ENCODE measurements at regions not wholly inside any gene's neighbourhood (a gene's known extent, or its start where the extent isn't known, plus 50 kb on each side); places are given as distances from the start of the nearest gene placed in this dataset.

DNA sequence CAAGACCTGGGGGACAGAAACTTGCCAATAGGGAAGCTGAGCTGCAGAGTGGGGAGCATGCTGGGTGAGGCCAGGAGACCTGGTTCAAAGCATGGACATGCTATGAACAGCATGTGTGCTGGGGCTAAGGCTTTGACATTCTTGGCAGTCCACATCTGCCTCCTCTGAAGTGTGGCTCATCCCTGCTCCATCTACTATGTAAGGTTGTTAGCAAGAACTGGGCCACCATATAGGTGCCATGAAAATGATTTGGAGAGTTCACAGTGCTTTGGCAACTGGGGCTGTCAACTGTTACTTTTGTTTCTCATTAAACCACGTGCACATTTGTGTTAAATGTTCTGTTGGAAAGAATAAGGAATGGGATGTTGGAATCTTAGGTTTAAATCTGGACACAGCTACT, 311.1 kb downstream of the CDC5L start:
- Histone ChIP-seq H3K9me3 (no peaks in the 10 kb centered on the region), H3K4me1 (no peaks in the 10 kb centered on the region), H3K27ac (no peak overlapping the region), H3K4me3 (no peak overlapping the region), H3K27me3 (no peaks in the 10 kb centered on the region), H3K9ac (ENCODE audit: low read depth in 2 of 2, low read length in 2 of 2) (no peak overlapping the region), H3K36me3 (no peaks in the 10 kb centered on the region)
- no peak for DNase-seq
- intact Hi-C loops (cut with DNase I), result no loop called here
- TF ChIP-seq, protein P1, sequence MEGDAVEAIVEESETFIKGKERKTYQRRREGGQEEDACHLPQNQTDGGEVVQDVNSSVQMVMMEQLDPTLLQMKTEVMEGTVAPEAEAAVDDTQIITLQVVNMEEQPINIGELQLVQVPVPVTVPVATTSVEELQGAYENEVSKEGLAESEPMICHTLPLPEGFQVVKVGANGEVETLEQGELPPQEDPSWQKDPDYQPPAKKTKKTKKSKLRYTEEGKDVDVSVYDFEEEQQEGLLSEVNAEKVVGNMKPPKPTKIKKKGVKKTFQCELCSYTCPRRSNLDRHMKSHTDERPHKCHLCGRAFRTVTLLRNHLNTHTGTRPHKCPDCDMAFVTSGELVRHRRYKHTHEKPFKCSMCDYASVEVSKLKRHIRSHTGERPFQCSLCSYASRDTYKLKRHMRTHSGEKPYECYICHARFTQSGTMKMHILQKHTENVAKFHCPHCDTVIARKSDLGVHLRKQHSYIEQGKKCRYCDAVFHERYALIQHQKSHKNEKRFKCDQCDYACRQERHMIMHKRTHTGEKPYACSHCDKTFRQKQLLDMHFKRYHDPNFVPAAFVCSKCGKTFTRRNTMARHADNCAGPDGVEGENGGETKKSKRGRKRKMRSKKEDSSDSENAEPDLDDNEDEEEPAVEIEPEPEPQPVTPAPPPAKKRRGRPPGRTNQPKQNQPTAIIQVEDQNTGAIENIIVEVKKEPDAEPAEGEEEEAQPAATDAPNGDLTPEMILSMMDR (IDR thresholded peaks at IDR 0.05), result no peak

DNA sequence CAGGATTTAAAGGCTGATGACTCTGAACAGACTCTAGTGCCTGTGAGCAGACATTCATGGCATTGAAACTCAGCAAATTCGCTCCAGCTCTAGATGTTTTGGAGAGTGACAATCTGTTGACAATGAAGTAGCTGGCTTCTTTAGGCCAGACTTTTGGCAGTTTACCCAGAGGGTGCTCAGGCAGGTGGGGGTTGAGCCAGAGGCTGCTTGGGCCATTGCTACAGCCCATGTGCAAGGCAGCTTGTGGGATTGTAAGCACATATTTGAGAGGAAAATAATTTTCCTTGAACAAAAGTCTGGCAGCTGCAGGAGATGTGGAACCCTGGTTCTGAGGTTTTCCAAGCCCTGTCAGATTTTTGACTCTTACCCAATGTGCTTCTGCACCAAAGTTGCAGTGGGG, 311.6 kb downstream of the CDC5L start:
- no peak for DNase-seq
- H3K36me3 ChIP-seq, result no peaks in the 10 kb centered on the region
- no peaks in the 10 kb centered on the region for H3K27me3 ChIP-seq
- H3K4me1 ChIP-seq, result no peaks in the 10 kb centered on the region
- no peaks in the 10 kb centered on the region for H3K9me3 ChIP-seq
- intact Hi-C loops (cut with DNase I), result no loop called here
- H3K4me3 ChIP-seq, result no peak overlapping the region
- no peak overlapping the region for H3K9ac ChIP-seq (ENCODE audit: low read depth in 2 of 2, low read length in 2 of 2)
- TF ChIP-seq, protein P1 (IDR thresholded peaks at IDR 0.05), result no peak
- H3K27ac ChIP-seq, result no peak overlapping the region

DNA sequence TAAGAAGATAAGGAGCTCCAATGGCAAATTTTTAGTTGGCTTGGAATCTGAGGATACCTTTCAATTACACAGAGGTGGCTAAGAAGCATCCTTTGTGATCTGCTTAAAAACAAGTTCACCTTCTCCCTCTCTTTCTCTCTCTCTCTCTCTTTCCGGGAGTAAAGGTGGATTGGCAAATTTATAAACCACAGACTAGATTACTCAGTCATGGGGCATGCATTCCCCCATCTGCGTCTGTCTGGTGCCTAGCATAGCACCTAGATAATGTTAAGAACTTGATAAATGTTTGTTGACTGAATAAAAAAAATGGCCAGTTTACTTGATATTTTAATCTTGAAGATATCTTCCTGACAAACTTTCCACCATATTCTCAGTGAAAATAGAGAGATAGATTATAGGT, 312.3 kb downstream of the CDC5L start:
- no peaks in the 10 kb centered on the region for H3K27me3 ChIP-seq
- H3K4me3 ChIP-seq, result no peak overlapping the region
- no peaks in the 10 kb centered on the region for H3K9me3 ChIP-seq
- H3K27ac ChIP-seq, result no peak overlapping the region
- H3K36me3 ChIP-seq, result no peaks in the 10 kb centered on the region
- TF ChIP-seq, protein P1 (IDR thresholded peaks at IDR 0.05), result no peak
- intact Hi-C loops (cut with DNase I), result no loop called here
- no peak for DNase-seq
- H3K4me1 ChIP-seq, result no peaks in the 10 kb centered on the region
- no peak overlapping the region for H3K9ac ChIP-seq (ENCODE audit: low read depth in 2 of 2, low read length in 2 of 2)

DNA sequence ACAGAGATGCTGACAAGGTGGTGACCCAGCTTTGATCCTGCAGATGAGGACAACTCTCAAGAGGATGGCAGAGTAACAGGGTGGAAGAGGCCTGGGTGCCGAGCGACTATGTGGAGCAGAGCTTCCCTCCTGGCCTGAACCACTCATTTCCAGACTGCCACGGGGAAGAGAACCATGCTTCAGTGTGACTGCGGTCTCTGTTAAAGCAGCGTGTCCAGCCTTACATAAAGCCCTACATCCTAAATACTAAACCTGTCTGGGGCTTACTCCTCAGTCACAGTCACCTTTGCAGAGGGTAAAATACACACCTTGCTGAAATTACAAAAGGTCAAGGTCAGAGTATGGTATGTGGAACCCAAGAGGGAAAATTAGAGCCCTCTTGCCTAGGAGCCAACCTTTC, 312.9 kb downstream of the CDC5L start:
- no peaks in the 10 kb centered on the region for H3K36me3 ChIP-seq
- DNase-seq, result no peak
- TF ChIP-seq, protein P1 (IDR thresholded peaks at IDR 0.05), result no peak
- no peaks in the 10 kb centered on the region for H3K4me1 ChIP-seq
- no peak overlapping the region for H3K27ac ChIP-seq
- no peaks in the 10 kb centered on the region for H3K9me3 ChIP-seq
- intact Hi-C loops (cut with DNase I), result no loop called here
- H3K27me3 ChIP-seq, result no peaks in the 10 kb centered on the region
- H3K4me3 ChIP-seq, result no peak overlapping the region
- H3K9ac ChIP-seq (ENCODE audit: low read depth in 2 of 2, low read length in 2 of 2), result no peak overlapping the region

DNA sequence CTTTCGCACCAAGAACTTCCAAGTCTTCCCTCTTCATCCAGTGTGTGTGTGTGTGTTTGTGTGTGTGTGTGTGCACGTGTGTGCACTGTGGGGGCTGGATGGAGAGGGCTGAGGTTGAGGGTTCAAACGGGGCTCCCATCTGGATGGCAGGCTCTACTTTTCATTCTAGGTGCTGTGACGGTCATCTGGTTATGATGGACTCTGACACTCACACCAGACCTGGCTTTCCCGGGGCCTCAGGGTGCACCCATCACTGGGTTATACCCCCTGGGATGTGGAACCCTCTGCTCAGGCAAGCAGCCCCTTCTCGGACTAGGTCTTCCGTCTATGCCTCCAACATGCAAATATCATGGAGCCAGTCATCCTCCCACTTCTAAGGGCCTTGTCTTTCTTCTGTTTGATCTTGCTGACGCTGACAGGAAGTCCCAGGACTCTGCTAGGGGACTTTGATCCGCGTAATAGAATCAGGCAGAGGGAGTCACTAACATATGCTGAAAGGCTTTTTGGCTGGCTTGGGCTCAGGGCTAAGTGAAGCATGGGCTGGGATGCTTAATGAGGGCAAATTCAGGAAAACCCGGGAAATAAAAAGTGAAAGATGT, 313.6 kb downstream of the CDC5L start:
- intact Hi-C loops (cut with DNase I), result no loop called here
- no peak for DNase-seq

More for the DNA sequence above, 313.6 kb downstream of the CDC5L start:
- Histone ChIP-seq H3K9ac (ENCODE audit: low read depth in 2 of 2, low read length in 2 of 2) (no peak overlapping the region), H3K36me3 (no peaks in the 10 kb centered on the region), H3K9me3 (no peaks in the 10 kb centered on the region), H3K27ac (no peak overlapping the region), H3K4me1 (no peaks in the 10 kb centered on the region), H3K4me3 (no peak overlapping the region), H3K27me3 (no peaks in the 10 kb centered on the region)
- TF ChIP-seq, protein P1 (IDR thresholded peaks at IDR 0.05), result no peak

Measured in colonic mucosa (tissue), 4 donors.